HG02973 (cell line): ENCODE measurements at regions not wholly inside any gene's neighbourhood (a gene's known extent, or its start where the extent isn't known, plus 50 kb on each side); places are given as distances from the start of the nearest gene placed in this dataset.

Experiments used
- ATAC-seq: cut with Tn5 transposase; IDR thresholded peaks from one replicate; pipeline ENCODE4 v1.9.1; 2021; ENCODE audit warnings: moderate library complexity; ENCODE audit not compliant: unreplicated experiment

- ATAC-seq: no peak
Measured at GRCh38 chr13:53807251-53807834, 778.7 kb downstream of the OLFM4 start.

DNA sequence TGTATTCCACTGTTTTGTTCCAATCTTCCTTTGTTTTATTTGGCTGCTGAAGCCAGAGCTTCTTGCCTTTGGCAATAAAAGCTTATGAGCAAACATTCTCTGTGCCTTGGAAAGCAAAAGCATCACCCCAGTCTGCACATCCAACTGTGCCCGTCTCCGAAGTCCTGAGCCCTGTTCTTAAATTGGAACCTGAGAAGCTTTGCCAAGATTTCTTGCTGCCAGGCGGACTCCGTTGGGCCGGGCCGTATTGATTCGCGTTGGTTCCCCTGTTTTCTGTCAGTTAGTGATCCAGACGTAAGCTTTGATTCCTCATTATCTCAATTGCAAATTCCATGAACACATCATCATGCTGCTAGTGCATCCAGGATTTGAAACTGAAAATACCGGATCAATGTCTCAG lies 793.0 kb downstream of the OLFM4 start:
- no peak for ATAC-seq

DNA sequence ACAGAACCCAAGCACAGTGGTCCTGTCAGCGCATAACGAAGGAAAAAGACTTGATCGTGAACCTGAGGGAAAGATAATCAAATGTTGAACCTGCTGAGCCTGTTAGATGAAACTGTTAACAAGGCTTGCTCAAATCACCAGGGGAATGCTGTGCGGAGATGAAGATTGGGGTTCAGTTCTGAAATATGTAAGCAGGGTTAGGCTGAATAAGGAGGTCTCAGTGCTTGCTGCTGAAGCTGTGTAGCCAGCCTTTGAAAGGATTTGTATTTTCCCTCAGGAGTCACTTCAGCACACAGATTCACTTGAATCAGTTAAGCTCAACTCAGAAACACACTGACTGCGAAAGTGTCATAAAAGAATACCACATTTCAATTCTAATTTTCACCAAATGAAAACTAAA lies 793.5 kb downstream of the OLFM4 start:
- ATAC-seq: no peak

GRCh38 chr13:53839461-53839860 lies 810.8 kb downstream of the OLFM4 start:
- ATAC-seq: no peak

- no peak for ATAC-seq
Measured at GRCh38 chr13:53844473-53845146, 816.0 kb downstream of the OLFM4 start.

DNA sequence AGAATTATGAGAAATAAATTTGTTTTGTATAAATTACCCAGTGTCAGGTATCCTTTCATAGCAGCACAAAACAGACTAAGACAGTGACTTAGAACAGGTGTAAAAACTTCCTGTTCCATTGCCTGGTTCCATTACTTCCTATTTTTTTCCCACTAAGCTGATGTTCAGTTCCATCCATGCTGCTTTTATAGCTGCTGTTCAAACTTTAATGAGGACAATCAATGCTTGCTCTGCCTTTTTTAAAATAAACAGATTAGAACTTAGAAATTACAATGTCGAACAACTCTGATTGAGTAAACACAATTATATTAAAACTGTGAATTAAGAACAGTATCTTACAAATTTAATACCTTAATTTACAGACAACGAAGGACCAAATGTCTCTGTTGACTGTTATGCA lies 818.9 kb downstream of the OLFM4 start:
- ATAC-seq: no peak

DNA sequence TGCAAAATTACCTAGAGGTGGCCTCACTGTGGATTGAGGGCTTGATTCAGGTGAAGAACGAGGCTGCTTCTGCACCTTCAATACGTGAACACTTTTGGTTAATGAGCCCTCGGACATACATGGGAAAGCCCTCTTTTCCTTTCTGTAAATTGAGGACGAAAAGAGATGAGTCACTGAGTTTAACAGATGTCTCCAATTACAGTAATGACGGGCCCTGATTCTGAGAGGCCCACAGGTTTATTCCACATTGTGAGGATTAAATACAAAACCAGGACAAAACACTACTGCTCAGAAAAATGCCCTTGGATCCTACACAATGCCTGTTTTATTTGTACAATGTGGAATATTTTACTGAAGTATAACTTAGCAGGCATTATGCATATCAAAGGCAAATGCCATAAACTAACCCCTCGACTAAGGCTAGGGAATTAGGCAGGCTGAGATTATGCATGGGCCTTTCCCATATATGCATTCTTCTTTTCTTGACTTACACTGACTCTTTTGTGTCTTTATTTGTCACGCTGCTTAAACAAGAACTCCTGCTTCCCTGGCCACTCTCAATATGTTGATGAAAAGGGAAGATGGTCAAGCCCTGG lies 819.9 kb downstream of the OLFM4 start:
- ATAC-seq: no peak

DNA sequence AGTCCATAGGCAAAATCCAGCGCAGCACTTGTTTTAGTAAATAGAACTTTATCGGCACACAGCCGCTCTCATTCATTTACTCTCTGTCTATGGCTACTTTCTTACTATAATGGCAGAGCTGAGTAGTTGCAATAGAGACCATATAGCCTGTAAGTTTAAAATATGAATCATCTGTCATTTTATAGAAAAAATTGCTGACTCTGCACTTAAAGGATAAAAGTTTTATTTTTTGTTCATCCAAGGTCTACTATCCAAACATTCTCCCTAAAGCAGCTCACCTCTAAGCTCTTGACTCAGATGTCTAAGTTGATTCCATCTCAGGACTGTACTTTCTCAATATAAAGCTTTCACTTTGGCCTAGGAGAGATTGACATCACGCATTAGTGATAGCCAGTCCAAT lies 825.7 kb downstream of the OLFM4 start:
- no peak for ATAC-seq

DNA sequence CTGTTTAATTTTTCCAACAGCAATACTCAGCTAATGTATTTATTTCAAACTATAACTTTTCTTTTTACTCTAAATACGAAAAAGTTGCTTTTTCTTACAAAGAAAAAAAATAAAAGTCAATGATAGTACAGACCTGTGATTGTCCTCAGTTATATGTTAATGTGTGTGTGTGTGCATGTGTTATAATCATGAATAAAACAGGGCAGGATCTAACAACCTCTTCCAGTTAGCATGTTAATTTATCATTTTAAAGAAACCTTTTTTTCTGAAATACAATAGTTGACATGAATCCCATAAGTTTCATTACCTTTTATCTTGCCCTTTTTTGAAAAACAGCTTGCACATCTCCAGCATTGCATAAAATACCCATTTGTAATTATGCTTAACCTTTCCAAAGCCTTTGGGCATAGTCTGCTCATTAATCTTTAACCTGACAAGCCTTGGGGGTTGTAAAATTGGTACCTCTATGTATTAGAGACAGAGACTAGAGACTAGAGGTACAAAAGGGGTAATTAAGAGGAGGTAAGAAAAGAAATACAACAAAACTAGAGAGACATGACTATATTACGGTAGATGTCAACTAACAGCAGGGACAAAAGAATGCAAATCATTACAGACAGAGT lies 828.1 kb downstream of the OLFM4 start:
- ATAC-seq: no peak

GRCh38 chr13:53863520-53863919 lies 834.9 kb downstream of the OLFM4 start:
- no peak for ATAC-seq

- no peak for ATAC-seq
Measured at GRCh38 chr13:53873558-53873957, 844.9 kb downstream of the OLFM4 start.

- no peak for ATAC-seq
Measured at GRCh38 chr13:53878861-53879260, 850.2 kb downstream of the OLFM4 start.

DNA sequence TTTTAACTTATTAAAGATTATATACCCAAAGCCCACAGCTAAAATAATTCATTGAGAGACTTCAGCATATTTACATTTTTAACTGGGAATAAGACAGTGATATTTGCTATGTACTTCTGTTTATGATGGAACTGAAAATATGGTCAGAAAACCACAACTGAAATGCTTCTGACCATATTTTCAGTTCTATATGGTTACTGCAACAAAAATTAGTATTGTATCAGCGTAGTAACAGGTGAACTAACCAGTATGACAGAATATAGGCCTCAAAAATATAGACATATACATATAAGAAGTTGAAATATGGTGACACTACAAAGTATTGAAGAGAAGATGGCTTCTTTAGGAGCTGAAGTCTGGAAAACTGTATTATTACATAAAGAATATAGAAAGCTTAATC lies 857.4 kb downstream of the OLFM4 start:
- ATAC-seq: no peak

- no peak for ATAC-seq
Measured at GRCh38 chr13:53890696-53891095, 862.1 kb downstream of the OLFM4 start.

DNA sequence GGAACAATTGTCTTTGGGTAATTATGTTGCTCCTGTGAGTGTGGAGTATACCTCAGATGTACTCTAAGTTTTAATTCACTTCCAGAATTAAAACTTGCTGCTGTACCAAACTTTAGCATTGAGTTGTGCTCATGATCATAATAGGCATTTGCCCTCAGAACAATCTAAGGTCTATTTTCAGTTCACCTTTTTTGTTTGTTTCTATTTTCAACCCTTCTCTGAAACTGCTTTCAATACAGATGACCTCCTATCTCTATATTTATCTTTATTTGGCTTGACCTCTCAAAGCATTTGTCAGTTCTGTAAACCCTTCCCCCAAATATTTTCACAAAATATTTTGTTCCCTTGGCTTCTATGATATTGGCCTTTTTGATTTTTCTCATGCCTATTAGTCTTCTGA lies 873.0 kb downstream of the OLFM4 start:
- no peak for ATAC-seq

GRCh38 chr13:53907891-53908290 lies 879.3 kb downstream of the OLFM4 start:
- no peak for ATAC-seq

DNA sequence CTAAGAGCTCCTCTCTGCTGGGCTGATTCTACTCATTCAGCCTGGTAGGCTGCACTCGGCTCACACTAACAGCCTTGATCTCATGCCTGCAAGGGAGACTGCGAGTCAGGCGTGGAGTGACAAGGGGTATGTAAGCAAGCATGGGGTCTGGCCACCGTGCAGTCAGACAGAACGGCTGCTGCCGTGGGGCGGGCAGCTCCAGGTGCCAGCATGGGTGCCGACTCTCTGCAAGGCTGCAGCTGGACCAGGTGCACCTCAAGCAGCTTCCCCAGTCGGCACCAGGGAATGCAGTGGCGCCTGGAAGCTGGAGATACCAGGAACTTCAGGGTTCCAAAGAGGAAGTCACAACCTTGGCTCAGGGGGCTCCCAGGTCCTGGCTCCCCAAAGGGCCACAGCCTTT lies 892.3 kb downstream of the OLFM4 start:
- no peak for ATAC-seq

DNA sequence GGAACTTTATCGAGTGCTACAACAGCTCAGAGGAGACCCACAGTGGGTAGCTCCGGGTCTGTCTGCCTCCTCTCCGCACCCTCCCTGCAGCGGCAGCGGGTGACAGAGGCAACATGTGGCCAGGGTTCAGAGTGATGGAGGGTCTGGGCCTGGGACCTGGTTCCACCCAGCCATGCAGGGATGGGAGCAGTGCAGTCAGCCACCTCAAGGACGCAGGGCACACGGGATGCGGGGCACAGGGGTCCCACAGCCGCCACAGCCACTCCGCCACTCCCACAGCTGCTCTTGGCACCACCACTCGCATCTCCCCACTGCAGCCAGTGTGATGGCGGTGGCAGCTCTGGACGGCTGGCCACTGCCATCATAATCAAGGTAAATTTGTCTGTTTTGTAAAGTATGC lies 892.9 kb downstream of the OLFM4 start:
- ATAC-seq: no peak

DNA sequence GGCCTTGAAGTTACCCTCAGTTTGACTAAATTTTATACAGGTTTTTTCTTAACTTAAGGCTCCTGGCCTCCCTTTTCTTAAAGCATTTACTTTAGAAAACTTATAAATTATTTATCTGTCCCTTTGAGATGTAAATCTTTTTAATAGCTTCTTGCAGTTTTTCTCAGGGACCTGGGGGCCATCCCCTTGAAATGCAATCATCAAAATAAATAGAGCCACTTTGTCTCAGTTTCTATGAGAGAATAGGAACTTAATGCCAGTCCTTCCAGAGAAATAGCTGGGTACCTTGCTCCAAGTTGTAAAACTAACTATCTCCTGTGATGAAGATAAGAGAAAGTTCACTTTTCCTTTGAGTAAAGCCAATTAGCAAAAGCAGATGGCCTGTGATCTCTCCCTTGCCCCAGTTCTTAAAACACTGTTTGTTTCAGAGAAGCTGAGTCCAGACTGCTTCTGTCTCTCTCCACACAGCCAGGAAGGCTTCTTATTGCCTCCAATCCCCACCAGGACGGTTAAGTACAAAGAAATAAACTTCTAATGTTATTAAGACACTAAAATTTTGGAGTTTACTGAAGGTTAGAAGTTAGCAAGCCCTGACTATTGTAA lies 913.1 kb downstream of the OLFM4 start:
- ATAC-seq: no peak

DNA sequence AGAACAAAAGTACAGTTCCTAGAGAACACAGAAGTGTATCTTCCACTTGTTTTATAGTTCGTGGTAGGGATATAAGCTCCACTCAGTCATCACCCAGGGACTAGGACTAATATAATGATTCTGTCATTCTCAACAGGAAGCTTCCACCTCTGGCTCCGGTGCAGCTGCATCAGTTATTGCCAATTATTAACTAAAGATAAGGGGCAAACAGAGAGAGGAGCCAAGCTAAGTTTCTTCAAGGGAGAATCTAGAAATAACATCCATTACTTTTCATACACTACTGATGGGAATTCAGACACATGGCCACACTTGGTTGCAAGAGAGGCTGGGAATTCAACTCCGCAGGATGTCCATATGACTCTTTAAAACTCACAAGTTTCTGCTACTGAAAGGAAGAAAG lies 917.9 kb downstream of the OLFM4 start:
- ATAC-seq: no peak

DNA sequence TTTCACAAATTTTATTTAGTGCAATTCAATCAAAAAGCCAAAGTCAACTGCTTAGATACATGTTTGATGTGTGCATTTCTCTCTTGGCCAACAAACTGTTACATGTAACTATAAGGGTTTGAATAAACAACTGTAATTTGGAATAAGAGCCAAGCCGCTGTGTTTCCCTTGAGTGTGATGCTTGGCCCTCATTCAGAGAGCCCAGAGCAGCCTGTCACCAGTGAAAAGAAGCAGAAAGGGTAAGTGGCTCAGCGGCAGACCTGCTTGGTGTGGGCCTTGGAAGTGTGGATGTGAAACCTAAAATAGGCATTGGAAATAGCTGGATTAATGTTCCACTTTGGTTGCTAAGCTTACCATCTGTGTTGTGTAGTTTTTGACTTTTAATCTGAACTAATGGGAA lies 924.6 kb downstream of the OLFM4 start:
- ATAC-seq: no peak
